ENCODE measurements at regions not wholly inside any gene's neighbourhood (a gene's known extent, or its start where the extent isn't known, plus 50 kb on each side); places are given as distances from the start of the nearest gene placed in this dataset.

DNA sequence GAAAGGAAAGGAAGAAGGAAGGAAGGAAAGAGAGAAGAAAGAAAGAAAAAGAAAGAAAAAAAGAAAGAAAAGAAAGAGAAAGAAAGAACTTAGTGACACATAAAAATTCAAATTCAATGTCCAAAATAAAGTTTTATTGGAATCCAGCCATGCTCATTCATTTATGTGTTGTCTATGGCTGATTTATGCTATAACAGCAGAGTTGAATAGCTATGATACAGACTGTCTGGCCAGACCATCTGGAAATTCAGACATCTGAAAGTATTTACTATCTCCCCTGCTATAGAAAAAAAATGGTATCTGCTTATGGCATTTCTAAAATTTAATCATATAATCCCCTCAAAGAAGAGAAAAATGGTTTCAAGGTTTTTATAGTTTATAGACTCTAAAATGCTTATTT lies 79.4 kb upstream of the RRP15 start:
- Histone ChIP-seq H3K4me2 (ENCODE audit: control insufficient read depth, insufficient read depth) (no peak overlapping the region), H3K27ac (ENCODE audit: control insufficient read depth, insufficient read depth) (no peak overlapping the region), H4K20me1 (ENCODE audit: control insufficient read depth, insufficient read depth) (no peaks in the 10 kb centered on the region), H3K4me1 (ENCODE audit: control insufficient read depth, insufficient read depth, low read length) (no peaks in the 10 kb centered on the region), H3K4me3 (no peak overlapping the region), H2AFZ (ENCODE audit: control insufficient read depth, low read depth, low read length) (no peak overlapping the region), H3K79me2 (ENCODE audit: control insufficient read depth, insufficient read depth, low read length) (no peaks in the 10 kb centered on the region), H3K9me3 (replicated peaks; ENCODE audit: control insufficient read depth, insufficient read depth, low read length) (no peaks in the 10 kb centered on the region), H3K27me3 (replicated peaks in 1 of 2; ENCODE audit: control insufficient read depth in 2 of 2, insufficient read depth in 2 of 2, low read length in 1 of 2) (no peaks in the 10 kb centered on the region), H3K36me3 (ENCODE audit: control insufficient read depth in 2 of 2, insufficient read depth in 2 of 2, low read length in 1 of 2) (no peaks in the 10 kb centered on the region), H3K9ac (ENCODE audit: control insufficient read depth, insufficient read depth, low read length) (no peak overlapping the region)
- BruUV-seq (replicated peaks), result no TSS peak
- TF ChIP-seq SREBF2 (IDR thresholded peaks at IDR 0.05; ENCODE audit: low read length) (no peak), HDAC2 (IDR thresholded peaks at IDR 0.05) (no peak), GABPA (IDR thresholded peaks at IDR 0.05; ENCODE audit: low read depth) (no peak), RB1 (IDR thresholded peaks at IDR 0.05; ENCODE audit: borderline replicate concordance) (no peak)
- TF ChIP-seq, protein P1, sequence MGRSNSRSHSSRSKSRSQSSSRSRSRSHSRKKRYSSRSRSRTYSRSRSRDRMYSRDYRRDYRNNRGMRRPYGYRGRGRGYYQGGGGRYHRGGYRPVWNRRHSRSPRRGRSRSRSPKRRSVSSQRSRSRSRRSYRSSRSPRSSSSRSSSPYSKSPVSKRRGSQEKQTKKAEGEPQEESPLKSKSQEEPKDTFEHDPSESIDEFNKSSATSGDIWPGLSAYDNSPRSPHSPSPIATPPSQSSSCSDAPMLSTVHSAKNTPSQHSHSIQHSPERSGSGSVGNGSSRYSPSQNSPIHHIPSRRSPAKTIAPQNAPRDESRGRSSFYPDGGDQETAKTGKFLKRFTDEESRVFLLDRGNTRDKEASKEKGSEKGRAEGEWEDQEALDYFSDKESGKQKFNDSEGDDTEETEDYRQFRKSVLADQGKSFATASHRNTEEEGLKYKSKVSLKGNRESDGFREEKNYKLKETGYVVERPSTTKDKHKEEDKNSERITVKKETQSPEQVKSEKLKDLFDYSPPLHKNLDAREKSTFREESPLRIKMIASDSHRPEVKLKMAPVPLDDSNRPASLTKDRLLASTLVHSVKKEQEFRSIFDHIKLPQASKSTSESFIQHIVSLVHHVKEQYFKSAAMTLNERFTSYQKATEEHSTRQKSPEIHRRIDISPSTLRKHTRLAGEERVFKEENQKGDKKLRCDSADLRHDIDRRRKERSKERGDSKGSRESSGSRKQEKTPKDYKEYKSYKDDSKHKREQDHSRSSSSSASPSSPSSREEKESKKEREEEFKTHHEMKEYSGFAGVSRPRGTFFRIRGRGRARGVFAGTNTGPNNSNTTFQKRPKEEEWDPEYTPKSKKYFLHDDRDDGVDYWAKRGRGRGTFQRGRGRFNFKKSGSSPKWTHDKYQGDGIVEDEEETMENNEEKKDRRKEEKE (IDR thresholded peaks at IDR 0.05), result no peak
- TF ChIP-seq, protein P2, sequence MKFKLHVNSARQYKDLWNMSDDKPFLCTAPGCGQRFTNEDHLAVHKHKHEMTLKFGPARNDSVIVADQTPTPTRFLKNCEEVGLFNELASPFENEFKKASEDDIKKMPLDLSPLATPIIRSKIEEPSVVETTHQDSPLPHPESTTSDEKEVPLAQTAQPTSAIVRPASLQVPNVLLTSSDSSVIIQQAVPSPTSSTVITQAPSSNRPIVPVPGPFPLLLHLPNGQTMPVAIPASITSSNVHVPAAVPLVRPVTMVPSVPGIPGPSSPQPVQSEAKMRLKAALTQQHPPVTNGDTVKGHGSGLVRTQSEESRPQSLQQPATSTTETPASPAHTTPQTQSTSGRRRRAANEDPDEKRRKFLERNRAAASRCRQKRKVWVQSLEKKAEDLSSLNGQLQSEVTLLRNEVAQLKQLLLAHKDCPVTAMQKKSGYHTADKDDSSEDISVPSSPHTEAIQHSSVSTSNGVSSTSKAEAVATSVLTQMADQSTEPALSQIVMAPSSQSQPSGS (IDR thresholded peaks at IDR 0.05; ENCODE audit: low read length), result no peak
- SMC1A ChIA-PET (ENCODE audit: uncharacterized antibody, unreplicated experiment), result no interaction called here
- DNase-seq (ENCODE audit: low read depth, low spot score) (no peak), ATAC-seq (no peak), FAIRE-seq (no peak)
- RAD21 ChIA-PET (ENCODE audit: unreplicated experiment), result no interaction called here
- intact Hi-C loops (cut with micrococcal nuclease; ENCODE audit: unreplicated experiment) (no loop called here), in situ Hi-C loops (cut with MboI) (no loop called here)
- CTCF ChIA-PET, result no interaction called here
- POLR2A ChIA-PET, result no interaction called here
